Activated CD4-positive, alpha-beta T cell treated with anti-CD3 and anti-CD28 coated beads, Interleukin-2, amount 10 ng/mL, durations not matched to agents 24 days and 14 days (primary cell): ENCODE measurements at regions not wholly inside any gene's neighbourhood (a gene's known extent, or its start where the extent isn't known, plus 50 kb on each side); places are given as distances from the start of the nearest gene placed in this dataset.

Source experiments
- DNase-seq: peaks from one replicate; pipeline ENCODE4 v3.0.0; 2022
- H3K27ac Mint-ChIP-seq: one replicate; pipeline ENCODE4 v1.8.0; 2022; ENCODE audit warnings: mild to moderate bottlenecking, mixed read lengths
- H3K27me3 Mint-ChIP-seq: one replicate; pipeline ENCODE4 v1.8.0; 2022; ENCODE audit warnings: mixed read lengths
- H3K36me3 Mint-ChIP-seq: one replicate; pipeline ENCODE4 v1.8.0; 2022; ENCODE audit warnings: low read depth, mild to moderate bottlenecking, mixed read lengths
- H3K4me1 Mint-ChIP-seq: one replicate; pipeline ENCODE4 v1.8.0; 2021; ENCODE audit warnings: mixed read lengths
- H3K4me3 Mint-ChIP-seq: one replicate; pipeline ENCODE4 v1.8.0; 2022; ENCODE audit warnings: mild to moderate bottlenecking, moderate library complexity, mixed read lengths
- H3K9me3 Mint-ChIP-seq: one replicate; pipeline ENCODE4 v1.8.0; 2021; ENCODE audit warnings: mixed read lengths
- intact Hi-C: fragments of 100-400 bp; cut with micrococcal nuclease; formaldehyde crosslinking; loops from one replicate; pipeline ENCODE4 v1.15.1; 2023

- H3K27ac Mint-ChIP-seq = no peak overlapping the region
- intact Hi-C loops = no loop called here
- DNase-seq = no peak
- no peaks in the 10 kb centered on the region for H3K4me1 Mint-ChIP-seq
- no peaks in the 10 kb centered on the region for H3K27me3 Mint-ChIP-seq
- no peaks in the 10 kb centered on the region for H3K36me3 Mint-ChIP-seq
- no peaks in the 10 kb centered on the region for H3K9me3 Mint-ChIP-seq
- H3K4me3 Mint-ChIP-seq = no peak overlapping the region
Measured at GRCh38 chr5:34564710-34565235, 91.4 kb upstream of the RAI14 start.

- H3K27ac Mint-ChIP-seq = no peak overlapping the region
- H3K4me3 Mint-ChIP-seq = no peak overlapping the region
- intact Hi-C loops = no loop called here
- H3K27me3 Mint-ChIP-seq = no peaks in the 10 kb centered on the region
- no peaks in the 10 kb centered on the region for H3K9me3 Mint-ChIP-seq
- DNase-seq = no peak
- no peaks in the 10 kb centered on the region for H3K36me3 Mint-ChIP-seq
- H3K4me1 Mint-ChIP-seq = no peaks in the 10 kb centered on the region
Measured at GRCh38 chr5:34570143-34570542, 86.0 kb upstream of the RAI14 start.

GRCh38 chr5:34570721-34571676, 85.1 kb upstream of the RAI14 start:
- no peaks in the 10 kb centered on the region for H3K36me3 Mint-ChIP-seq
- intact Hi-C loops = no loop called here
- no peaks in the 10 kb centered on the region for H3K9me3 Mint-ChIP-seq
- no peaks in the 10 kb centered on the region for H3K27me3 Mint-ChIP-seq
- no peak overlapping the region for H3K27ac Mint-ChIP-seq
- H3K4me1 Mint-ChIP-seq = no peaks in the 10 kb centered on the region
- DNase-seq = no peak
- no peak overlapping the region for H3K4me3 Mint-ChIP-seq

- Mint-ChIP-seq H3K4me1 (no peaks in the 10 kb centered on the region), H3K4me3 (no peak overlapping the region), H3K27me3 (peaks cover 2% of the 10 kb centered on the region)
Measured at GRCh38 chr5:34571677-34572041, 84.5 kb upstream of the RAI14 start.

GRCh38 chr5:34574936-34575467, 81.1 kb upstream of the RAI14 start:
- H3K9me3 Mint-ChIP-seq = no peaks in the 10 kb centered on the region
- H3K4me3 Mint-ChIP-seq = no peak overlapping the region
- no peaks in the 10 kb centered on the region for H3K4me1 Mint-ChIP-seq
- H3K27me3 Mint-ChIP-seq = peaks cover 2% of the 10 kb centered on the region
- no peaks in the 10 kb centered on the region for H3K36me3 Mint-ChIP-seq
- no peak overlapping the region for H3K27ac Mint-ChIP-seq
- DNase-seq = no peak
- intact Hi-C loops = no loop called here

More at GRCh38 chr5:34571677-34572041, 84.5 kb upstream of the RAI14 start:
- Mint-ChIP-seq H3K27ac (no peak overlapping the region), H3K36me3 (no peaks in the 10 kb centered on the region), H3K9me3 (no peaks in the 10 kb centered on the region)
- DNase-seq = no peak
- intact Hi-C loops = no loop called here

- no peaks in the 10 kb centered on the region for H3K36me3 Mint-ChIP-seq
- no peaks in the 10 kb centered on the region for H3K9me3 Mint-ChIP-seq
- peaks cover 4% of the 10 kb centered on the region for H3K27me3 Mint-ChIP-seq
- intact Hi-C loops = no loop called here
- DNase-seq = no peak
- H3K4me1 Mint-ChIP-seq = no peaks in the 10 kb centered on the region
- H3K4me3 Mint-ChIP-seq = no peak overlapping the region
- no peak overlapping the region for H3K27ac Mint-ChIP-seq
Measured at GRCh38 chr5:34576891-34577666, 79.0 kb upstream of the RAI14 start.

GRCh38 chr5:34578962-34579361, 77.2 kb upstream of the RAI14 start:
- no peaks in the 10 kb centered on the region for H3K36me3 Mint-ChIP-seq
- no peak overlapping the region for H3K27ac Mint-ChIP-seq
- H3K9me3 Mint-ChIP-seq = no peaks in the 10 kb centered on the region
- peaks cover 3% of the 10 kb centered on the region for H3K4me1 Mint-ChIP-seq
- no peak for DNase-seq
- H3K4me3 Mint-ChIP-seq = no peak overlapping the region
- peaks cover 7% of the 10 kb centered on the region for H3K27me3 Mint-ChIP-seq
- intact Hi-C loops = no loop called here

- no peak overlapping the region for H3K4me3 Mint-ChIP-seq
- no peaks in the 10 kb centered on the region for H3K36me3 Mint-ChIP-seq
- intact Hi-C loops = no loop called here
- H3K27ac Mint-ChIP-seq = no peak overlapping the region
- H3K4me1 Mint-ChIP-seq = peaks cover 6% of the 10 kb centered on the region
- no peak for DNase-seq
- H3K27me3 Mint-ChIP-seq = peaks cover 7% of the 10 kb centered on the region
- no peaks in the 10 kb centered on the region for H3K9me3 Mint-ChIP-seq
Measured at GRCh38 chr5:34580983-34581382, 75.1 kb upstream of the RAI14 start.

GRCh38 chr5:34582371-34582770, 73.8 kb upstream of the RAI14 start:
- H3K27me3 Mint-ChIP-seq = peaks cover 5% of the 10 kb centered on the region
- no peak overlapping the region for H3K4me3 Mint-ChIP-seq
- H3K27ac Mint-ChIP-seq = no peak overlapping the region
- intact Hi-C loops = no loop called here
- no peaks in the 10 kb centered on the region for H3K9me3 Mint-ChIP-seq
- DNase-seq = no peak
- H3K36me3 Mint-ChIP-seq = no peaks in the 10 kb centered on the region
- peaks cover 11% of the 10 kb centered on the region for H3K4me1 Mint-ChIP-seq

- Mint-ChIP-seq H3K4me1 (peaks cover 15% of the 10 kb centered on the region), H3K4me3 (no peak overlapping the region), H3K27me3 (peaks cover 5% of the 10 kb centered on the region), H3K36me3 (no peaks in the 10 kb centered on the region), H3K9me3 (no peaks in the 10 kb centered on the region), H3K27ac (no peak overlapping the region)
- intact Hi-C loops = no loop called here
- DNase-seq = no peak
Measured at GRCh38 chr5:34583167-34583566, 73.0 kb upstream of the RAI14 start.

- intact Hi-C loops = no loop called here
- H3K36me3 Mint-ChIP-seq = no peaks in the 10 kb centered on the region
- H3K4me1 Mint-ChIP-seq = peaks cover 15% of the 10 kb centered on the region
- no peak overlapping the region for H3K4me3 Mint-ChIP-seq
- H3K27me3 Mint-ChIP-seq = peaks cover 5% of the 10 kb centered on the region
- no peaks in the 10 kb centered on the region for H3K9me3 Mint-ChIP-seq
- no peak overlapping the region for H3K27ac Mint-ChIP-seq
- no peak for DNase-seq
Measured at GRCh38 chr5:34584165-34584564, 72.0 kb upstream of the RAI14 start.

- DNase-seq = no peak
- intact Hi-C loops = no loop called here
- H3K36me3 Mint-ChIP-seq = no peaks in the 10 kb centered on the region
- no peaks in the 10 kb centered on the region for H3K9me3 Mint-ChIP-seq
- peaks cover 5% of the 10 kb centered on the region for H3K27me3 Mint-ChIP-seq
- peaks cover 15% of the 10 kb centered on the region for H3K4me1 Mint-ChIP-seq
- H3K4me3 Mint-ChIP-seq = no peak overlapping the region
- H3K27ac Mint-ChIP-seq = peak overlapping the region; percentile 35
Measured at GRCh38 chr5:34585601-34586104, 70.5 kb upstream of the RAI14 start.

GRCh38 chr5:34586117-34586885, 69.8 kb upstream of the RAI14 start:
- H3K27ac Mint-ChIP-seq = no peak overlapping the region
- H3K4me1 Mint-ChIP-seq = peaks cover 15% of the 10 kb centered on the region
- no peak overlapping the region for H3K4me3 Mint-ChIP-seq
- intact Hi-C loops = no loop called here
- no peaks in the 10 kb centered on the region for H3K36me3 Mint-ChIP-seq
- H3K9me3 Mint-ChIP-seq = no peaks in the 10 kb centered on the region
- DNase-seq = no peak
- peaks cover 4% of the 10 kb centered on the region for H3K27me3 Mint-ChIP-seq
